ENCODE measurements at regions not wholly inside any gene's neighbourhood (a gene's known extent, or its start where the extent isn't known, plus 50 kb on each side); places are given as distances from the start of the nearest gene placed in this dataset.

- CTCF ChIA-PET: no interaction called here
- POLR2A ChIA-PET: interaction anchor here (0.7 kb wide), 1 partner anchor 915 kb away, joined by 3 read pairs; no protein-coding TSS in a partner anchor
- Mint-ChIP-seq H3K36me3 (ENCODE audit: insufficient read depth, unreplicated experiment) (no peaks in the 10 kb centered on the region), H3K27ac (ENCODE audit: low read depth, unreplicated experiment) (no peak overlapping the region), H3K4me3 (ENCODE audit: unreplicated experiment) (no peak overlapping the region), H3K9me3 (ENCODE audit: unreplicated experiment) (no peaks in the 10 kb centered on the region), H3K27me3 (ENCODE audit: insufficient read depth, unreplicated experiment) (peaks cover 50% of the 10 kb centered on the region), H3K4me1 (ENCODE audit: insufficient read depth, unreplicated experiment) (peaks cover 6% of the 10 kb centered on the region)
- no peak for DNase-seq (ENCODE audit: unreplicated experiment)
- intact Hi-C loops (cut with micrococcal nuclease): no loop called here
- no TSS peak for BruUV-seq (replicated peaks)
- no peak for TF ChIP-seq CTCF (IDR thresholded peaks at IDR 0.05; ENCODE audit: unreplicated experiment)
These were observed 143.0 kb downstream of the RPS24 start for GRCh38 chr10:78176320-78177317.

GRCh38 chr10:78177491-78178185, 144.0 kb downstream of the RPS24 start:
- Mint-ChIP-seq H3K36me3 (ENCODE audit: insufficient read depth, unreplicated experiment) (no peaks in the 10 kb centered on the region), H3K27ac (ENCODE audit: low read depth, unreplicated experiment) (no peak overlapping the region), H3K4me1 (ENCODE audit: insufficient read depth, unreplicated experiment) (peaks cover 6% of the 10 kb centered on the region), H3K9me3 (ENCODE audit: unreplicated experiment) (no peaks in the 10 kb centered on the region), H3K4me3 (ENCODE audit: unreplicated experiment) (no peak overlapping the region), H3K27me3 (ENCODE audit: insufficient read depth, unreplicated experiment) (peaks cover 50% of the 10 kb centered on the region)
- no peak for DNase-seq (ENCODE audit: unreplicated experiment)
- ChIA-PET POLR2A (no interaction called here), CTCF (no interaction called here)
- no TSS peak for BruUV-seq (replicated peaks)
- TF ChIP-seq CTCF (IDR thresholded peaks at IDR 0.05; ENCODE audit: unreplicated experiment): no peak
- intact Hi-C loops (cut with micrococcal nuclease): no loop called here

- BruUV-seq (replicated peaks): no TSS peak
- Mint-ChIP-seq H3K27me3 (ENCODE audit: insufficient read depth, unreplicated experiment) (peaks cover 50% of the 10 kb centered on the region), H3K27ac (ENCODE audit: low read depth, unreplicated experiment) (no peak overlapping the region), H3K4me1 (ENCODE audit: insufficient read depth, unreplicated experiment) (peaks cover 6% of the 10 kb centered on the region), H3K36me3 (ENCODE audit: insufficient read depth, unreplicated experiment) (no peaks in the 10 kb centered on the region), H3K9me3 (ENCODE audit: unreplicated experiment) (no peaks in the 10 kb centered on the region), H3K4me3 (ENCODE audit: unreplicated experiment) (no peak overlapping the region)
- DNase-seq (ENCODE audit: unreplicated experiment): no peak
- TF ChIP-seq CTCF (IDR thresholded peaks at IDR 0.05; ENCODE audit: unreplicated experiment): no peak
- POLR2A ChIA-PET: no interaction called here
- intact Hi-C loops (cut with micrococcal nuclease): no loop called here
- CTCF ChIA-PET: no interaction called here
These were observed 144.7 kb downstream of the RPS24 start for GRCh38 chr10:78178397-78178796.

- H3K27me3 Mint-ChIP-seq (ENCODE audit: insufficient read depth, unreplicated experiment): peaks cover 46% of the 10 kb centered on the region
- no peaks in the 10 kb centered on the region for H3K36me3 Mint-ChIP-seq (ENCODE audit: insufficient read depth, unreplicated experiment)
- H3K27ac Mint-ChIP-seq (ENCODE audit: low read depth, unreplicated experiment): no peak overlapping the region
- no peaks in the 10 kb centered on the region for H3K9me3 Mint-ChIP-seq (ENCODE audit: unreplicated experiment)
- no TSS peak for BruUV-seq (replicated peaks)
- intact Hi-C loops (cut with micrococcal nuclease): no loop called here
- POLR2A ChIA-PET: no interaction called here
- CTCF ChIA-PET: interaction anchor here (1.1 kb wide), 1 partner anchor 1016 kb away, joined by 3 read pairs; no protein-coding TSS in a partner anchor
- peaks cover 6% of the 10 kb centered on the region for H3K4me1 Mint-ChIP-seq (ENCODE audit: insufficient read depth, unreplicated experiment)
- TF ChIP-seq CTCF (IDR thresholded peaks at IDR 0.05; ENCODE audit: unreplicated experiment): no peak
- DNase-seq (ENCODE audit: unreplicated experiment): peak; percentile 65
- no peak overlapping the region for H3K4me3 Mint-ChIP-seq (ENCODE audit: unreplicated experiment)
These were observed 145.3 kb downstream of the RPS24 start for GRCh38 chr10:78178940-78179339.

Data from MCF 10A (cell line).